ENCODE measurements at regions not wholly inside any gene's neighbourhood (a gene's known extent, or its start where the extent isn't known, plus 50 kb on each side); places are given as distances from the start of the nearest gene placed in this dataset.

GRCh38 chr2:191481305-191482070, 196.4 kb upstream of the NABP1 start:
- TF ChIP-seq CTCF (conservative IDR thresholded peaks at IDR 0.05 in 1 of 2, IDR thresholded peaks at IDR 0.05 in 1 of 2; ENCODE audit: extremely low read depth in 1 of 2, insufficient read depth in 1 of 2, low read depth in 1 of 2, low read length in 2 of 2) (no peak), EZH2 (IDR thresholded peaks at IDR 0.05; ENCODE audit: borderline replicate concordance, low read length) (no peak)
